SJSA1 (cell line): ENCODE measurements at regions not wholly inside any gene's neighbourhood (a gene's known extent, or its start where the extent isn't known, plus 50 kb on each side); places are given as distances from the start of the nearest gene placed in this dataset.
"Not testable (repeated sequence)": the region's sequence is repeated elsewhere in the genome, so short reads cannot be mapped to it uniquely, and the experiment has no call there.

ENCODE experiments used
- DNase-seq, 2 experiments: peaks; one replicate each; pipeline ENCODE4 v3.0.0-alpha.2; 2015 to 2020; ENCODE audit warnings: low spot score in 2 of 2, low read depth in 1 of 2
- H3K27ac ChIP-seq: fragments of 250-450 bp; sonication (Bioruptor Pico); 2 replicates; pipeline ENCODE4 v1.5.1; 2020; ENCODE audit warnings: mild to moderate bottlenecking, moderate library complexity
- H3K27me3 ChIP-seq: fragments of 250-450 bp; sonication (Bioruptor Pico); replicated peaks from 2 replicates; pipeline ENCODE4 v1.5.1; 2020; ENCODE audit warnings: mild to moderate bottlenecking, moderate library complexity
- H3K36me3 ChIP-seq: fragments of 250-450 bp; sonication (Bioruptor Pico); 2 replicates; pipeline ENCODE4 v1.5.1; 2020; ENCODE audit warnings: mild to moderate bottlenecking
- H3K4me1 ChIP-seq: fragments of 250-450 bp; sonication (Bioruptor Pico); replicated peaks from 2 replicates; pipeline ENCODE4 v1.6.1; 2021; ENCODE audit warnings: mild to moderate bottlenecking
- H3K4me3 ChIP-seq: fragments of 250-450 bp; sonication (Bioruptor Pico); 2 replicates; pipeline ENCODE4 v1.5.1; 2020; ENCODE audit warnings: mild to moderate bottlenecking
- H3K9me3 ChIP-seq: fragments of 250-450 bp; sonication (Bioruptor Pico); replicated peaks from 2 replicates; pipeline ENCODE4 v1.5.1; 2020; ENCODE audit warnings: mild to moderate bottlenecking

- Histone ChIP-seq H3K4me1 (no peaks in the 10 kb centered on the region), H3K27me3 (no peaks in the 10 kb centered on the region), H3K4me3 (no peak overlapping the region), H3K9me3 (no peaks in the 10 kb centered on the region), H3K36me3 (no peaks in the 10 kb centered on the region), H3K27ac (no peak overlapping the region)
- DNase-seq = no peak
Measured at GRCh38 chr14:53260286-53260685, 107.2 kb upstream of the DDHD1 start.

- Histone ChIP-seq H3K27me3 (no peaks in the 10 kb centered on the region), H3K4me3 (no peak overlapping the region), H3K4me1 (no peaks in the 10 kb centered on the region), H3K27ac (no peak overlapping the region), H3K36me3 (no peaks in the 10 kb centered on the region), H3K9me3 (no peaks in the 10 kb centered on the region)
- no peak for DNase-seq
Measured at GRCh38 chr14:53252141-53252540, 99.0 kb upstream of the DDHD1 start.

GRCh38 chr14:53249059-53249458 lies 95.9 kb upstream of the DDHD1 start:
- Histone ChIP-seq H3K36me3 (no peaks in the 10 kb centered on the region), H3K4me3 (no peak overlapping the region), H3K9me3 (no peaks in the 10 kb centered on the region), H3K27me3 (no peaks in the 10 kb centered on the region), H3K27ac (no peak overlapping the region), H3K4me1 (no peaks in the 10 kb centered on the region)
- DNase-seq = no peak

GRCh38 chr14:53247596-53248370 lies 94.7 kb upstream of the DDHD1 start:
- Histone ChIP-seq H3K9me3 (no peaks in the 10 kb centered on the region), H3K4me1 (no peaks in the 10 kb centered on the region), H3K27ac (no peak overlapping the region), H3K4me3 (no peak overlapping the region), H3K27me3 (no peaks in the 10 kb centered on the region), H3K36me3 (no peaks in the 10 kb centered on the region)
- DNase-seq = no peak

GRCh38 chr14:53242898-53243297 lies 89.8 kb upstream of the DDHD1 start:
- H3K4me3 ChIP-seq, H3K27me3 ChIP-seq, H3K4me1 ChIP-seq, H3K9me3 ChIP-seq, H3K27ac ChIP-seq, H3K36me3 ChIP-seq, DNase-seq: not testable (repeated sequence)

GRCh38 chr14:53237488-53237887 lies 84.4 kb upstream of the DDHD1 start:
- no peak overlapping the region for H3K4me3 ChIP-seq
- no peaks in the 10 kb centered on the region for H3K9me3 ChIP-seq
- H3K36me3 ChIP-seq = no peaks in the 10 kb centered on the region
- H3K4me1 ChIP-seq = no peaks in the 10 kb centered on the region
- H3K27ac ChIP-seq = no peak overlapping the region
- no peaks in the 10 kb centered on the region for H3K27me3 ChIP-seq
- DNase-seq = no peak

- H3K27ac ChIP-seq = no peak overlapping the region
- H3K27me3 ChIP-seq = no peaks in the 10 kb centered on the region
- DNase-seq = no peak
- H3K36me3 ChIP-seq = no peaks in the 10 kb centered on the region
- no peak overlapping the region for H3K4me3 ChIP-seq
- no peaks in the 10 kb centered on the region for H3K9me3 ChIP-seq
- H3K4me1 ChIP-seq = no peaks in the 10 kb centered on the region
Measured at GRCh38 chr14:53236708-53237107, 83.6 kb upstream of the DDHD1 start.

- no peaks in the 10 kb centered on the region for H3K4me1 ChIP-seq
- H3K27me3 ChIP-seq = no peaks in the 10 kb centered on the region
- H3K9me3 ChIP-seq = no peaks in the 10 kb centered on the region
- H3K4me3 ChIP-seq = no peak overlapping the region
- no peak for DNase-seq
- no peak overlapping the region for H3K27ac ChIP-seq
- H3K36me3 ChIP-seq = no peaks in the 10 kb centered on the region
Measured at GRCh38 chr14:53231171-53231570, 78.0 kb upstream of the DDHD1 start.

GRCh38 chr14:53228966-53229365 lies 75.8 kb upstream of the DDHD1 start:
- no peaks in the 10 kb centered on the region for H3K4me1 ChIP-seq
- no peaks in the 10 kb centered on the region for H3K9me3 ChIP-seq
- no peaks in the 10 kb centered on the region for H3K27me3 ChIP-seq
- no peak overlapping the region for H3K4me3 ChIP-seq
- no peaks in the 10 kb centered on the region for H3K36me3 ChIP-seq
- DNase-seq = no peak
- no peak overlapping the region for H3K27ac ChIP-seq

- H3K27me3 ChIP-seq = no peaks in the 10 kb centered on the region
- H3K4me1 ChIP-seq = no peaks in the 10 kb centered on the region
- H3K36me3 ChIP-seq = no peaks in the 10 kb centered on the region
- no peaks in the 10 kb centered on the region for H3K9me3 ChIP-seq
- DNase-seq = no peak
- no peak overlapping the region for H3K4me3 ChIP-seq
- no peak overlapping the region for H3K27ac ChIP-seq
Measured at GRCh38 chr14:53227154-53227718, 74.1 kb upstream of the DDHD1 start.

GRCh38 chr14:53226553-53226952 lies 73.4 kb upstream of the DDHD1 start:
- no peaks in the 10 kb centered on the region for H3K9me3 ChIP-seq
- DNase-seq = no peak
- no peak overlapping the region for H3K27ac ChIP-seq
- H3K36me3 ChIP-seq = no peaks in the 10 kb centered on the region
- H3K27me3 ChIP-seq = no peaks in the 10 kb centered on the region
- no peaks in the 10 kb centered on the region for H3K4me1 ChIP-seq
- no peak overlapping the region for H3K4me3 ChIP-seq

GRCh38 chr14:53220914-53221313 lies 67.8 kb upstream of the DDHD1 start:
- DNase-seq = no peak
- Histone ChIP-seq H3K4me1 (no peaks in the 10 kb centered on the region), H3K4me3 (no peak overlapping the region), H3K36me3 (no peaks in the 10 kb centered on the region), H3K9me3 (no peaks in the 10 kb centered on the region), H3K27ac (no peak overlapping the region), H3K27me3 (no peaks in the 10 kb centered on the region)

- peak overlapping the region; percentile 61 for H3K4me3 ChIP-seq
- DNase-seq = no peak
- H3K9me3 ChIP-seq = no peaks in the 10 kb centered on the region
- H3K4me1 ChIP-seq = no peaks in the 10 kb centered on the region
- H3K36me3 ChIP-seq = no peaks in the 10 kb centered on the region
- no peaks in the 10 kb centered on the region for H3K27me3 ChIP-seq
- H3K27ac ChIP-seq = no peak overlapping the region
Measured at GRCh38 chr14:53218161-53218560, 65.0 kb upstream of the DDHD1 start.

GRCh38 chr14:53217316-53217994 lies 64.3 kb upstream of the DDHD1 start:
- no peaks in the 10 kb centered on the region for H3K27me3 ChIP-seq
- peak overlapping the region; percentile 41; the same call in 1 of the 2 replicates for H3K27ac ChIP-seq
- peak; percentile 76 to 80 for DNase-seq
- H3K4me1 ChIP-seq = no peaks in the 10 kb centered on the region
- peak overlapping the region; percentile 61 for H3K4me3 ChIP-seq
- H3K9me3 ChIP-seq = no peaks in the 10 kb centered on the region
- H3K36me3 ChIP-seq = no peaks in the 10 kb centered on the region
